Erythroblast (primary cell): ENCODE measurements at regions not wholly inside any gene's neighbourhood (a gene's known extent, or its start where the extent isn't known, plus 50 kb on each side); places are given as distances from the start of the nearest gene placed in this dataset.

Experiments
- DNase-seq, 2 experiments: peaks; one replicate each; lab custom pipeline; 2025; lab: John Stamatoyannopoulos, UW
- GATA1 ChIP-seq: IDR thresholded peaks from 2 replicates; pipeline ENCODE4 v1.6.1; 2011; ENCODE audit warnings: low read depth, mild to moderate bottlenecking, control low read depth, low read length, moderate library complexity
- POLR2A ChIP-seq: IDR thresholded peaks from 2 replicates; pipeline ENCODE4 v1.6.1; 2011; ENCODE audit warnings: mild to moderate bottlenecking, low read length

DNA sequence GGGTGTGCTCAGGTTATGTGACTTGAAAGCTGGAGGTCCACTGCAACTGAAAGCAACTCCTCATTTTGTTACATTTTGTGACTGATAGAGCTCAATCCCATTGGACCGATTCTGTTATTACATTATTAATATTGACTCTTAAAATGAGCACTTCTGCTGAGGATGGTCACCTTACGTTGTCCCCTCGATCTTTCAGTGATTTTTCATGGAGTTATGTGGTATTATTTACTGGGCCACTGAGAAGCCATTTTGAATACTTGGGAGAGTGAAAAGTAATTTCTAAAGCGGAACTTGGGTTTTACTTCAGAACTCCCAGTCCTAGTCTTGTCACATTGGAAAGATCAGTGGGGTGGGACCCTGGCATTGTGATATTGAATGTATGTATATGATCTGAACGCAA, 96.3 kb upstream of the FAM180A start:
- TF ChIP-seq POLR2A (no peak), GATA1 (no peak)
- no peak for DNase-seq

DNA sequence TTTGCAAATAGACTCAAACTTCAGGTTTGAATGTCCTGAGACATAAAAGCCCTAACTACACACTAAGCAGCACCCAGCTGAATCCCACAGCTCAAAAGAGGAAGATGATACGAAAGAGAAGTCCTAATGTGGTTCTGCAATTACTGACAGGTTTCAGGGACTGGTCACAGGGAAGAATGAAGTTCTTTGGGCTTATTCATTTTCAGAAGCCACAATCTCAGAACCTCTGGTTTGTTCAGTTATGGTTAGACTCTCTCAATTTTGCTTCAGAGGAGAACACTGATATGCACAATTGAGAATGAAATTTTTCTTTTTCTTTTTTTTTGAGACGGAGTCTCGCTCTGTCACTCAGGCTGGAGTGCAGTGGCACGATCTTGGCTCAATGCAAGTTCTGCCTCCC, 94.6 kb upstream of the FAM180A start:
- no peak for DNase-seq
- TF ChIP-seq GATA1 (no peak), POLR2A (no peak)

- no peak for DNase-seq
- no peak for TF ChIP-seq POLR2A
- no peak for TF ChIP-seq GATA1
Measured at GRCh38 chr7:135842446-135843179, 94.0 kb upstream of the FAM180A start.

- no peak for DNase-seq
- TF ChIP-seq POLR2A (no peak), GATA1 (no peak)
Measured at GRCh38 chr7:135840591-135840990, 92.0 kb upstream of the FAM180A start.

DNA sequence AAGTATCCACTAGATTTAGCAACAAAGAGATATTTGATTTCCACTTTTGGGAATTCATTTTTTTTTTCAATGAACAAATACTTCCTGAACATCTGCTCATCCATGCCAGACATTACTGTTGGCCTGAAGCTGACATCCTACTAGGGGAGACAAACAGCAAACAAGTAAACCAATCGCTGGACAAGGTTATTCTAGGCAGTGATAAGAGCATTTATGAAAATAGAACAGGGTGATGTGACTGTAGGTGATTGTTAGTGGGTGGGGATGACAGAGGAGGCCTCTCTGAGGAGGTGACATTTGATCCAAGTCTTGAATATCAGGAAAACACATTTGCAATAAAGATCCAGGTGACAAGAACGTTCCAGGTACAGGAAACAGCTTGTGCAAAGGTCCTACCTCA, 89.1 kb upstream of the FAM180A start:
- DNase-seq: no peak
- TF ChIP-seq GATA1 (no peak), POLR2A (no peak)

GRCh38 chr7:135834266-135834665, 85.7 kb upstream of the FAM180A start:
- DNase-seq: no peak
- no peak for TF ChIP-seq GATA1
- TF ChIP-seq POLR2A: no peak

GRCh38 chr7:135833642-135834041, 85.0 kb upstream of the FAM180A start:
- no peak for DNase-seq
- TF ChIP-seq POLR2A: no peak
- no peak for TF ChIP-seq GATA1

DNA sequence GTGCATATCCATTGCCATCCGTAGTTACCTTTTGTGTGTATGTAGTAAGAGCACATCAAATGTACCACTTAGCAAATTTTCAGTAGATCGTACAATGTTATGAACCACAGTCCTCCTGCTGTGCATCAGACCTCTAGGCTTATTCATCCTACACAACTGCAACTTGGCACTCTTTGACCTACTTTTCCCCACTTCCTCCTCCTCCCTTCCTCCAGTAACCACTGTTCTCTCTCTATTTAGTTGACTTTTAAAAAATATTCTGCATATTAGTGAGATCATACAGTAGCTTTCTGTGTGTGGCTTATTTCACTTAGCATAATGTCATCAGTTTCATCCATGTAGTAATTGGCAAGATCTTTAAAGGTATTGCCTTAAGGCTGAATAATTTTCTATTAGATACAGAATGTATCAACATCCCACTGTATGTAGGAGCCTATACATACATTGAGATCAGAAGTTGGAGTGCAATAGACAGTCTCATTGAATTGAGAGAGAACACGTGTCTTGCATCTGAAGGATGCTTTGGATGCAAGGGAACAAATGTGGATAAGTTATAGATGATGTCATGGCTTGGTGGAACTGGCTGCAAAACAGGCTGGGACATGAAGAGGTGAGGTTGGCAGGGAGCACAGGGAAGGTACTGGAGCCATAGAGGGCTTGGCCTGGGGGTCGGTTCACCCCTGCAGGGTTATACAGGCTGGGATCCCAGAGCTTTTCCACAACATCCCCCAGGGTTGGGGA, 83.0 kb upstream of the FAM180A start:
- TF ChIP-seq GATA1 (no peak), POLR2A (no peak)
- DNase-seq: no peak

- no peak for DNase-seq
- no peak for TF ChIP-seq POLR2A
- TF ChIP-seq GATA1: no peak
Measured at GRCh38 chr7:135828604-135829003, 80.0 kb upstream of the FAM180A start.

GRCh38 chr7:135827391-135827790, 78.8 kb upstream of the FAM180A start:
- no peak for TF ChIP-seq POLR2A
- TF ChIP-seq GATA1: no peak
- no peak for DNase-seq

DNA sequence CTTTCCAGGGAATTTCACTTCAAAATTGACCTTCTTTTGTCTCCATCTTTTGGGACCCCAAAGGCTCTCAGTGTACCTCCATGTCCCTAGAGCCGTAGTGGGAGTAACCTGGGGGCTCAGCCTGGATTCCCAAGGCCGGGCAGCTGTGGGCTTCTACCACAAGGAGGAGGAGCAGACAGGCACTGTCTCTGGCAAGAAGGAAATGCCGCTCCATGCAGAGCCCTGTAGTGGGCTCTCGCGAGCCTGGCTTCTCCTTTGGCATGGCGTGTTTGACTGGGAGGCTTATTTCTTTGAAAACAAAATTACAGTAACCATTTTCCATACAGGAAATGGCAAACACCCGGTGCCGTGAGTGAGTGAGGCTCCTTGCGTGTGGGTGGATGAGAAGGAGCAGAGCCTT, 76.8 kb upstream of the FAM180A start:
- TF ChIP-seq POLR2A (no peak), GATA1 (no peak)
- no peak for DNase-seq

DNA sequence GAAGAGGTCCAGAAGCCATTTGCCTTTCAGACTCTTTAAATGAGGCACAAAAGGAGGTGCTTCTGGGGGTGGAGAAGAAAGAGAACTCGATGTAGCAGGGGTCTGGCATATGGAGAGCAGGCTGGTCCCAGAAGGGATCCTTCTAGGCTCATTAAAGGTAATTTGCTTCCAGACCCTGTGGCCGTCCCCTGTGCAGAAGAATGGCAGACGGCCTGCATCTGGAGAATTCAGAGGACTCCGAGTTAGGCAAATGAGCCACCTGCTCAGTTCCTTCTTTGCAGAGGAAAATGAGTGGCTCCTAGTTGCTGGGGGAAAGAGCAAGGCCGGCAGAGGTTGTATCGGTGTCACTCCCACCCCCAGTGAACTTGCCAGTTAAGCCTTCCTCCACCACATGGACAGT, 73.8 kb upstream of the FAM180A start:
- TF ChIP-seq POLR2A (no peak), GATA1 (no peak)
- DNase-seq: no peak

DNA sequence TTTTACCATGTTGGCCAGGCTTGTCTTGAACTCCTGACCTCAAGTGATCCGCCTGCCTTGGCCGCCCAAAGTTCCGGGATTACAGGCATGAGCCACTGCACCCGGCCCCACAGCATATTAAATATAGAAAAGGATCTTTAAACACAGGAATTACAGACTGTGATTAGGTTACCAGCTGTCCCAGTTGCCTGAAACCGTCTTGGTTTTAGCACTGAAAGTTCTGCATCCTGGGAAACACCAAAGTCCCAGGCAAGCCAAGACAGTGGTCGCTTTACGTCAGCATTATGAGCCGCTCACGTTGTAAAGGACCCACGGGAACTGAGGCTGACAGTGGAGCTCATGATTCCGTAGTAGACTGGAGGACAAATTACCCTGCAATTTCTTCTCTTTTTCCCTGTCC, 69.0 kb upstream of the FAM180A start:
- DNase-seq: no peak
- TF ChIP-seq GATA1 (no peak), POLR2A (no peak)

GRCh38 chr7:135815033-135815432, 66.4 kb upstream of the FAM180A start:
- no peak for DNase-seq
- TF ChIP-seq POLR2A (no peak), GATA1 (no peak)
